ENCODE measurements at regions not wholly inside any gene's neighbourhood (a gene's known extent, or its start where the extent isn't known, plus 50 kb on each side); places are given as distances from the start of the nearest gene placed in this dataset.

GRCh38 chr11:37134637-37135036, 536.6 kb upstream of the RAG2 start:
- ChIA-PET RAD21 (ENCODE audit: low non-redundant PET in 1 of 2, low total read pairs in 2 of 2, uncharacterized antibody in 2 of 2, unreplicated experiment in 2 of 2) (no interaction called here), CTCF (no interaction called here), POLR2A (no interaction called here)
- H3K9ac ChIP-seq (ENCODE audit: low read length): no peak overlapping the region
- no peaks in the 10 kb centered on the region for H3K27me3 ChIP-seq (ENCODE audit: insufficient read depth, low read length)
- H3K4me2 ChIP-seq (ENCODE audit: low read length): no peak overlapping the region
- DNase-seq (ENCODE audit: low read depth, low spot score) (no peak), ATAC-seq (no peak)
- H3K9me3 ChIP-seq (ENCODE audit: control insufficient read depth in 1 of 2, insufficient read depth in 1 of 2, low read depth in 1 of 2, low read length in 2 of 2): peaks cover 4 to 27% of the 10 kb centered on the region in 2 experiments; a peak in 2 of 4 replicates
- no peaks in the 10 kb centered on the region for H3K79me2 ChIP-seq (ENCODE audit: insufficient read depth, low read length)
- BruUV-seq (replicated peaks): no TSS peak
- no peak overlapping the region for H3K4me3 ChIP-seq (replicated peaks in 1 of 2; ENCODE audit: low read depth in 1 of 2, low read length in 2 of 2)
- no peak overlapping the region for H2AFZ ChIP-seq (ENCODE audit: low read depth, low read length, poor library complexity, severe bottlenecking)
- no peaks in the 10 kb centered on the region for H3K4me1 ChIP-seq (ENCODE audit: control insufficient read depth in 1 of 2, insufficient read depth in 2 of 2, low read length in 2 of 2)
- no peak for TF ChIP-seq YY1 (IDR thresholded peaks at IDR 0.05; ENCODE audit: extremely low read depth, insufficient replicate concordance, low read depth, low read length)
- no peak for TF ChIP-seq REST (IDR thresholded peaks at IDR 0.05; ENCODE audit: low read depth)
- TF ChIP-seq CEBPB (IDR thresholded peaks at IDR 0.05; ENCODE audit: low read depth): no peak
- no peak for TF ChIP-seq POLR2AphosphoS5 (IDR thresholded peaks at IDR 0.05; ENCODE audit: low read depth, low read length)
- no peak for TF ChIP-seq MAX (IDR thresholded peaks at IDR 0.05)
- TF ChIP-seq TCF7L2 (IDR thresholded peaks at IDR 0.05; ENCODE audit: borderline replicate concordance, extremely low read depth, insufficient read depth, insufficient read length): no peak
- TF ChIP-seq EZH2 (IDR thresholded peaks at IDR 0.05): no peak
- TF ChIP-seq EGR1 (IDR thresholded peaks at IDR 0.05; ENCODE audit: low read depth): no peak
- TF ChIP-seq ATF3 (IDR thresholded peaks at IDR 0.05): no peak
- no peak for TF ChIP-seq ELF1 (IDR thresholded peaks at IDR 0.05; ENCODE audit: borderline replicate concordance, low read depth)
- no peak for TF ChIP-seq RAD21 (IDR thresholded peaks at IDR 0.05; ENCODE audit: low read depth)
- no peak for TF ChIP-seq JUND (IDR thresholded peaks at IDR 0.05)
- TF ChIP-seq CTCF (IDR thresholded peaks at IDR 0.05 in 2 of 3, conservative IDR thresholded peaks at IDR 0.05 in 1 of 3; ENCODE audit: borderline replicate concordance in 1 of 3, insufficient read depth in 1 of 3, low read depth in 2 of 3, low read length in 2 of 3): no peak
- TF ChIP-seq ZNF274 (IDR thresholded peaks at IDR 0.05; ENCODE audit: low read depth, low read length): no peak
- no peak for TF ChIP-seq SIN3A (IDR thresholded peaks at IDR 0.05; ENCODE audit: low read depth)
- TF ChIP-seq ZFX (IDR thresholded peaks at IDR 0.05): no peak
- no peak for TF ChIP-seq EZH2phosphoT487 (IDR thresholded peaks at IDR 0.05; ENCODE audit: borderline replicate concordance)
- TF ChIP-seq SRF (IDR thresholded peaks at IDR 0.05; ENCODE audit: low read depth): no peak
- TF ChIP-seq SP1 (IDR thresholded peaks at IDR 0.05; ENCODE audit: low read depth): no peak
- no peak for TF ChIP-seq CBX3 (IDR thresholded peaks at IDR 0.05; ENCODE audit: low read depth)
- no peaks in the 10 kb centered on the region for H3K9me2 ChIP-seq (ENCODE audit: insufficient read depth)
- intact Hi-C loops (cut with micrococcal nuclease): no loop called here
- no peaks in the 10 kb centered on the region for H4K20me1 ChIP-seq (ENCODE audit: insufficient read depth)
- H3K27ac ChIP-seq (ENCODE audit: low read depth, low read length): no peak overlapping the region
- H3K36me3 ChIP-seq (ENCODE audit: control insufficient read depth in 1 of 2, insufficient read depth in 2 of 2, low read length in 2 of 2): no peaks in the 10 kb centered on the region
